ENCODE measurements at regions not wholly inside any gene's neighbourhood (a gene's known extent, or its start where the extent isn't known, plus 50 kb on each side); places are given as distances from the start of the nearest gene placed in this dataset.

DNA sequence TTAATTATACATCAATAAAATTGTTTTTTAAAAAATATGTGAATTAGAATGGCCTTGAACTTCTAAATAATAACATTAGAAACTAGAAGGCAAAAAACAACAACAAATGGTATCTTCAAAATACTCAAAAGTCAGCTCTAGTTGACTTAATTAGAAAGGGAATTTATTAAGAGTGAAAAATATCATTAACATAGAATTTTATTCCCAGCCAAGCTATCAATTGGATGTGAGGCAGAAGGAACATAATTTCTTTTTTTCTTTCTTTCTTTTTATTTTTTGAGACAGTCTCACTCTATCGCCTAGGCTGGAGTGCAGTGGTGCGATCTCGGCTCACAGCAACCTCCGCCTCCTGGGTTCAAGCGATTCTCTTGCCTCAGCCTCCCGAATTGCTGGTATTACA lies 51.2 kb upstream of the CAPZB start:
- TF ChIP-seq, protein P1, sequence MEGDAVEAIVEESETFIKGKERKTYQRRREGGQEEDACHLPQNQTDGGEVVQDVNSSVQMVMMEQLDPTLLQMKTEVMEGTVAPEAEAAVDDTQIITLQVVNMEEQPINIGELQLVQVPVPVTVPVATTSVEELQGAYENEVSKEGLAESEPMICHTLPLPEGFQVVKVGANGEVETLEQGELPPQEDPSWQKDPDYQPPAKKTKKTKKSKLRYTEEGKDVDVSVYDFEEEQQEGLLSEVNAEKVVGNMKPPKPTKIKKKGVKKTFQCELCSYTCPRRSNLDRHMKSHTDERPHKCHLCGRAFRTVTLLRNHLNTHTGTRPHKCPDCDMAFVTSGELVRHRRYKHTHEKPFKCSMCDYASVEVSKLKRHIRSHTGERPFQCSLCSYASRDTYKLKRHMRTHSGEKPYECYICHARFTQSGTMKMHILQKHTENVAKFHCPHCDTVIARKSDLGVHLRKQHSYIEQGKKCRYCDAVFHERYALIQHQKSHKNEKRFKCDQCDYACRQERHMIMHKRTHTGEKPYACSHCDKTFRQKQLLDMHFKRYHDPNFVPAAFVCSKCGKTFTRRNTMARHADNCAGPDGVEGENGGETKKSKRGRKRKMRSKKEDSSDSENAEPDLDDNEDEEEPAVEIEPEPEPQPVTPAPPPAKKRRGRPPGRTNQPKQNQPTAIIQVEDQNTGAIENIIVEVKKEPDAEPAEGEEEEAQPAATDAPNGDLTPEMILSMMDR (IDR thresholded peaks at IDR 0.05; ENCODE audit: borderline replicate concordance, extremely low read depth, low read length, poor library complexity, severe bottlenecking): no peak
- TF ChIP-seq EZH2 (IDR thresholded peaks at IDR 0.05; ENCODE audit: borderline replicate concordance, low read depth, low read length, severe bottlenecking): no peak
